CD14-positive monocyte (primary cell): ENCODE measurements at regions not wholly inside any gene's neighbourhood (a gene's known extent, or its start where the extent isn't known, plus 50 kb on each side); places are given as distances from the start of the nearest gene placed in this dataset.

ENCODE experiments used
- DNase-seq, 3 donors: peaks; one replicate each; pipeline ENCODE4 v3.0.0-alpha.2; 2011 to 2022
- H2AFZ ChIP-seq: 2 replicates; pipeline ENCODE4 v1.6.0; 2012; ENCODE audit warnings: mild to moderate bottlenecking, low read depth, low read length, inconsistent platforms; ENCODE audit not compliant: insufficient read depth, poor library complexity, severe bottlenecking
- H3K27ac ChIP-seq, 2 donors: 1 replicate in 1 of 2; 2 replicates in 1 of 2; pipeline ENCODE4 v1.5.1; 2012 to 2013; ENCODE audit warnings: low read length in 2 of 2, control low read depth in 1 of 2, inconsistent platforms in 1 of 2, low read depth in 1 of 2, mild to moderate bottlenecking in 1 of 2
- H3K27me3 ChIP-seq, 2 donors: one replicate each; pipeline versions ENCODE4 v1.6.0 to v1.6.1; 2011 to 2013; ENCODE audit warnings: low read length in 2 of 2; ENCODE audit not compliant: control insufficient read depth in 2 of 2, insufficient read depth in 2 of 2
- H3K36me3 ChIP-seq, 2 donors: replicated peaks in 1 of 2; 1 replicate in 1 of 2; 2 replicates in 1 of 2; pipeline versions ENCODE4 v1.5.1 to v1.6.1; 2012 to 2013; ENCODE audit warnings: low read length in 2 of 2, control low read depth in 1 of 2, inconsistent platforms in 1 of 2, mild to moderate bottlenecking in 1 of 2; ENCODE audit not compliant: insufficient read depth in 2 of 2, control insufficient read depth in 1 of 2
- H3K4me1 ChIP-seq, 2 donors: 1 replicate in 1 of 2; 2 replicates in 1 of 2; pipeline versions ENCODE4 v1.5.1 to v1.6.1; 2012 to 2013; ENCODE audit warnings: low read length in 2 of 2, control low read depth in 1 of 2, inconsistent platforms in 1 of 2, mild to moderate bottlenecking in 1 of 2, moderate library complexity in 1 of 2; ENCODE audit not compliant: insufficient read depth in 2 of 2, control insufficient read depth in 1 of 2
- H3K4me2 ChIP-seq: replicated peaks from 2 replicates; pipeline ENCODE3; 2012; ENCODE audit warnings: low read length, moderate library complexity, mild to moderate bottlenecking; ENCODE audit not compliant: poor library complexity, severe bottlenecking; ENCODE audit errors: extremely low read depth
- H3K4me3 ChIP-seq, 3 experiments: fragments of 200-600 bp in 1 of 3; sonication (generic) in 1 of 3; replicated peaks in 1 of 3; 1 replicate in 2 of 3; 2 replicates in 1 of 3; pipeline ENCODE4 v1.5.1; 2011 to 2013; ENCODE audit warnings: low read length in 3 of 3, mild to moderate bottlenecking in 3 of 3, control low read depth in 2 of 3, low read depth in 2 of 3, inconsistent platforms in 1 of 3, moderate library complexity in 1 of 3
- H3K79me2 ChIP-seq: 2 replicates; pipeline ENCODE4 v1.6.0; 2012; ENCODE audit warnings: mild to moderate bottlenecking, control low read depth, inconsistent platforms, low read length, moderate library complexity; ENCODE audit not compliant: insufficient read depth
- H3K9ac ChIP-seq: 2 replicates; pipeline ENCODE4 v1.6.0; 2017; ENCODE audit warnings: low read length, mild to moderate bottlenecking; ENCODE audit not compliant: insufficient read depth, poor library complexity, severe bottlenecking
- H3K9me3 ChIP-seq, 2 donors: replicated peaks in 1 of 2; 1 replicate in 1 of 2; 2 replicates in 1 of 2; pipeline versions ENCODE4 v1.5.1 to v1.6.1; 2012 to 2013; ENCODE audit warnings: low read length in 2 of 2, control low read depth in 1 of 2; ENCODE audit not compliant: control insufficient read depth in 1 of 2, insufficient read depth in 1 of 2
- H4K20me1 ChIP-seq: 2 replicates; pipeline ENCODE4 v1.6.0; 2012; ENCODE audit warnings: mild to moderate bottlenecking, low read length, control low read depth, moderate library complexity; ENCODE audit not compliant: insufficient read depth
- H3K27ac Mint-ChIP-seq, 7 donors: one replicate each; pipeline ENCODE4 v1.8.0; 2020; ENCODE audit warnings: mild to moderate bottlenecking in 7 of 7, mixed read lengths in 7 of 7, moderate library complexity in 6 of 7, inconsistent platforms in 2 of 7
- H3K27me3 Mint-ChIP-seq, 3 donors: one replicate each; pipeline ENCODE4 v1.8.0; 2021 to 2022; ENCODE audit warnings: low read depth in 3 of 3, mild to moderate bottlenecking in 3 of 3, mixed read lengths in 3 of 3, moderate library complexity in 3 of 3, inconsistent platforms in 1 of 3
- H3K36me3 Mint-ChIP-seq, 2 donors: one replicate each; pipeline ENCODE4 v1.8.0; 2020; ENCODE audit warnings: mixed read lengths in 2 of 2, inconsistent platforms in 1 of 2, mild to moderate bottlenecking in 1 of 2
- H3K4me1 Mint-ChIP-seq: one replicate; pipeline ENCODE4 v1.8.0; 2020; ENCODE audit warnings: mild to moderate bottlenecking, mixed read lengths
- H3K4me3 Mint-ChIP-seq, 2 donors: one replicate each; pipeline ENCODE4 v1.8.0; 2020; ENCODE audit warnings: mild to moderate bottlenecking in 2 of 2, mixed read lengths in 2 of 2, moderate library complexity in 1 of 2
- H3K9me3 Mint-ChIP-seq, 7 donors: one replicate each; pipeline ENCODE4 v1.8.0; 2020 to 2022; ENCODE audit warnings: mixed read lengths in 7 of 7, mild to moderate bottlenecking in 6 of 7, moderate library complexity in 6 of 7, inconsistent platforms in 2 of 7
- CTCF ChIP-seq: fragments of 200-600 bp; IDR thresholded peaks from one replicate; pipeline ENCODE4 v1.8.0; 2022; ENCODE audit warnings: antibody characterized with exemption, mild to moderate bottlenecking
- WGBS: methylation state at CpG from one replicate; pipeline ENCODE4 v1.1.5; 2013; ENCODE audit warnings: missing lambda C conversion rate; ENCODE audit not compliant: insufficient coverage; 5-methylcytosine and 5-hydroxymethylcytosine counted together
- intact Hi-C, 2 donors: fragments of 100-400 bp; cut with micrococcal nuclease; formaldehyde crosslinking; loops; one replicate each; pipeline versions ENCODE4 v1.15.0 to v1.15.1; 2023

GRCh38 chr12:92276276-92276675, 130.6 kb upstream of the BTG1 start:
- Histone ChIP-seq H3K36me3 (no peaks in the 10 kb centered on the region), H3K4me2 (no peak overlapping the region), H2AFZ (no peak overlapping the region), H3K79me2 (no peaks in the 10 kb centered on the region), H3K27me3 (no peaks in the 10 kb centered on the region), H3K9ac (no peak overlapping the region), H3K4me1 (peaks cover 7% of the 10 kb centered on the region in 2 donors), H3K27ac (no peak overlapping the region), H4K20me1 (no peaks in the 10 kb centered on the region), H3K4me3 (no peak overlapping the region), H3K9me3 (no peaks in the 10 kb centered on the region)
- TF ChIP-seq CTCF, result no peak
- no peak for DNase-seq
- Mint-ChIP-seq H3K27me3 (peaks cover 0 to 1% (median 1%) of the 10 kb centered on the region in 3 donors), H3K36me3 (no peaks in the 10 kb centered on the region), H3K4me1 (peaks cover 9% of the 10 kb centered on the region), H3K27ac (no peak overlapping the region), H3K4me3 (no peak overlapping the region), H3K9me3 (peaks cover 0 to 3% (median 0%) of the 10 kb centered on the region in 7 donors)
- WGBS, result no CpG with 5 or more reads among the region's 1 CpG
- intact Hi-C loops, result no loop called here

- 100% methylated on average over 2 of the region's 7 CpGs for WGBS
- H3K9me3 Mint-ChIP-seq, result peaks cover 0 to 3% (median 0%) of the 10 kb centered on the region in 7 donors
Observed at GRCh38 chr12:92275443-92276154, 130.0 kb upstream of the BTG1 start.

More at GRCh38 chr12:92275443-92276154, 130.0 kb upstream of the BTG1 start:
- Mint-ChIP-seq H3K27ac (peak overlapping the region in 4 of 7 donors; percentile 34 to 73 (median 44)), H3K27me3 (peaks cover 0 to 1% (median 1%) of the 10 kb centered on the region in 3 donors), H3K4me1 (peaks cover 9% of the 10 kb centered on the region), H3K4me3 (no peak overlapping the region), H3K36me3 (no peaks in the 10 kb centered on the region)
- DNase-seq, result peak; percentile 53 to 81 (median 63)
- Histone ChIP-seq H3K4me3 (no peak overlapping the region), H3K79me2 (no peaks in the 10 kb centered on the region), H3K36me3 (no peaks in the 10 kb centered on the region), H3K27ac (no peak overlapping the region), H3K9ac (no peak overlapping the region), H2AFZ (no peak overlapping the region), H3K9me3 (no peaks in the 10 kb centered on the region), H4K20me1 (no peaks in the 10 kb centered on the region), H3K4me2 (no peak overlapping the region), H3K27me3 (no peaks in the 10 kb centered on the region), H3K4me1 (peaks cover 7% of the 10 kb centered on the region in 2 donors)
- TF ChIP-seq CTCF, result no peak
- intact Hi-C loops, result no loop called here
